HL-60 (cell line): ENCODE measurements at regions not wholly inside any gene's neighbourhood (a gene's known extent, or its start where the extent isn't known, plus 50 kb on each side); places are given as distances from the start of the nearest gene placed in this dataset.

Experiments used
- DNase-seq, 2 experiments: peaks; one replicate each; pipeline ENCODE4 v3.0.0-alpha.2; 2010 to 2020; ENCODE audit warnings: low read depth in 1 of 2, low spot score in 1 of 2
- H3K27ac ChIP-seq: fragments of 250-450 bp; sonication (Bioruptor Pico); replicated peaks from 2 replicates; pipeline ENCODE4 v1.5.1; 2020; ENCODE audit warnings: mild to moderate bottlenecking, moderate library complexity
- H3K27me3 ChIP-seq: fragments of 250-450 bp; sonication (Bioruptor Pico); 2 replicates; pipeline ENCODE4 v1.5.1; 2021; ENCODE audit warnings: mild to moderate bottlenecking, moderate library complexity; ENCODE audit not compliant: insufficient read depth, poor library complexity, severe bottlenecking
- H3K4me3 ChIP-seq: replicated peaks from 2 replicates; pipeline ENCODE4 v1.5.1; 2011; ENCODE audit warnings: mild to moderate bottlenecking, control low read depth, low read length; ENCODE audit not compliant: insufficient read depth
- GABPA ChIP-seq: IDR thresholded peaks from 2 replicates; pipeline ENCODE4 v1.6.1; 2012; ENCODE audit warnings: low read depth
- POLR2AphosphoS5 ChIP-seq: IDR thresholded peaks from 2 replicates; pipeline ENCODE4 v1.6.1; 2012; ENCODE audit warnings: low read depth
- SPI1 ChIP-seq: IDR thresholded peaks from 2 replicates; pipeline ENCODE4 v1.6.1; 2012; ENCODE audit warnings: low read depth, mild to moderate bottlenecking, borderline replicate concordance
- TF ChIP-seq, protein P1 (sequence below): IDR thresholded peaks from one replicate; pipeline ENCODE4 v1.5.1; 2011; ENCODE audit warnings: low read length, control low read depth, inconsistent platforms; ENCODE audit not compliant: insufficient read depth
- TF ChIP-seq, protein P2 (sequence below): IDR thresholded peaks from 2 replicates; pipeline ENCODE4 v1.6.1; 2012; ENCODE audit warnings: low read depth; ENCODE audit not compliant: insufficient replicate concordance

DNA sequence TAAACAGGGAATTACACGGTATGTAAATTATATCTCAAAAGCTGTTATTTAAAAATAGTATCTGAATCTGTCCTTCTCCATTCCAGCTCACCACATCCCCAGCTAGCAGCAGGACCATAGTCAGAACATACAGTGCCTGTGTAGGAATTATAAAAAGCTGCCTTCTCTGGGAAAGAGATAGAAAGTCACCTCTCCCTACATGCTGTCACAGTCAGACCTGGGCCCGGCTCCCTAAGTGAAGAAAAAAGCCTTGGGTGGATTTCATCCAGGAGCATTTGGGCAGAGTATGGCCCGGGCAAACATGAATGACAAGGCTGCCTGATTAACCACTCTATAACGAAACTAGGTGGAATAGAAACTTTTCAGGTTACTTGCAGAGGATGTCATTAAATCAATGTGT lies 144.1 kb downstream of the CNTN3 start:
- no peak overlapping the region for H3K27ac ChIP-seq
- DNase-seq = no peak
- no peak overlapping the region for H3K4me3 ChIP-seq
- TF ChIP-seq POLR2AphosphoS5 (no peak), SPI1 (no peak), GABPA (no peak)
- TF ChIP-seq, protein P1, sequence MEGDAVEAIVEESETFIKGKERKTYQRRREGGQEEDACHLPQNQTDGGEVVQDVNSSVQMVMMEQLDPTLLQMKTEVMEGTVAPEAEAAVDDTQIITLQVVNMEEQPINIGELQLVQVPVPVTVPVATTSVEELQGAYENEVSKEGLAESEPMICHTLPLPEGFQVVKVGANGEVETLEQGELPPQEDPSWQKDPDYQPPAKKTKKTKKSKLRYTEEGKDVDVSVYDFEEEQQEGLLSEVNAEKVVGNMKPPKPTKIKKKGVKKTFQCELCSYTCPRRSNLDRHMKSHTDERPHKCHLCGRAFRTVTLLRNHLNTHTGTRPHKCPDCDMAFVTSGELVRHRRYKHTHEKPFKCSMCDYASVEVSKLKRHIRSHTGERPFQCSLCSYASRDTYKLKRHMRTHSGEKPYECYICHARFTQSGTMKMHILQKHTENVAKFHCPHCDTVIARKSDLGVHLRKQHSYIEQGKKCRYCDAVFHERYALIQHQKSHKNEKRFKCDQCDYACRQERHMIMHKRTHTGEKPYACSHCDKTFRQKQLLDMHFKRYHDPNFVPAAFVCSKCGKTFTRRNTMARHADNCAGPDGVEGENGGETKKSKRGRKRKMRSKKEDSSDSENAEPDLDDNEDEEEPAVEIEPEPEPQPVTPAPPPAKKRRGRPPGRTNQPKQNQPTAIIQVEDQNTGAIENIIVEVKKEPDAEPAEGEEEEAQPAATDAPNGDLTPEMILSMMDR = no peak
- TF ChIP-seq, protein P2, sequence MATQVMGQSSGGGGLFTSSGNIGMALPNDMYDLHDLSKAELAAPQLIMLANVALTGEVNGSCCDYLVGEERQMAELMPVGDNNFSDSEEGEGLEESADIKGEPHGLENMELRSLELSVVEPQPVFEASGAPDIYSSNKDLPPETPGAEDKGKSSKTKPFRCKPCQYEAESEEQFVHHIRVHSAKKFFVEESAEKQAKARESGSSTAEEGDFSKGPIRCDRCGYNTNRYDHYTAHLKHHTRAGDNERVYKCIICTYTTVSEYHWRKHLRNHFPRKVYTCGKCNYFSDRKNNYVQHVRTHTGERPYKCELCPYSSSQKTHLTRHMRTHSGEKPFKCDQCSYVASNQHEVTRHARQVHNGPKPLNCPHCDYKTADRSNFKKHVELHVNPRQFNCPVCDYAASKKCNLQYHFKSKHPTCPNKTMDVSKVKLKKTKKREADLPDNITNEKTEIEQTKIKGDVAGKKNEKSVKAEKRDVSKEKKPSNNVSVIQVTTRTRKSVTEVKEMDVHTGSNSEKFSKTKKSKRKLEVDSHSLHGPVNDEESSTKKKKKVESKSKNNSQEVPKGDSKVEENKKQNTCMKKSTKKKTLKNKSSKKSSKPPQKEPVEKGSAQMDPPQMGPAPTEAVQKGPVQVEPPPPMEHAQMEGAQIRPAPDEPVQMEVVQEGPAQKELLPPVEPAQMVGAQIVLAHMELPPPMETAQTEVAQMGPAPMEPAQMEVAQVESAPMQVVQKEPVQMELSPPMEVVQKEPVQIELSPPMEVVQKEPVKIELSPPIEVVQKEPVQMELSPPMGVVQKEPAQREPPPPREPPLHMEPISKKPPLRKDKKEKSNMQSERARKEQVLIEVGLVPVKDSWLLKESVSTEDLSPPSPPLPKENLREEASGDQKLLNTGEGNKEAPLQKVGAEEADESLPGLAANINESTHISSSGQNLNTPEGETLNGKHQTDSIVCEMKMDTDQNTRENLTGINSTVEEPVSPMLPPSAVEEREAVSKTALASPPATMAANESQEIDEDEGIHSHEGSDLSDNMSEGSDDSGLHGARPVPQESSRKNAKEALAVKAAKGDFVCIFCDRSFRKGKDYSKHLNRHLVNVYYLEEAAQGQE = no peak
- no peaks in the 10 kb centered on the region for H3K27me3 ChIP-seq

DNA sequence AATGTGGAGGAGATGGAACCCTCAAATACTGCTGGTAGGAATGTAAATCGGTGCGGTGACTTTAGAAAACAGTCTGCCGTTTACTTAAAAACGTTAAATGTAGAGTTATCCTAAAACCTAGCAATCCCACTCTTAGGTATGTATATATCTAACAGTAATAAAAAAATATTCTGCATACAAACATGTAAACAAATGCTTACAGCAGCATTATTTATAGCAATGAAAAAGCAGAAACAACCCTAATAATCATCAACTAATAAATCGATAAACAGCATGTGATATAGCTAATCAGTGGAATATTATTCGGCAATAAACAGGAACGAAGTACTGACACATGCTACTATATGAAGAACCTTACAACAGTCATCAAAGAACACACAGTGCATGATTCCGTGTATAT lies 144.7 kb downstream of the CNTN3 start:
- TF ChIP-seq, protein P1 = no peak
- TF ChIP-seq GABPA = no peak
- no peak for TF ChIP-seq SPI1
- TF ChIP-seq, protein P2 = no peak
- TF ChIP-seq POLR2AphosphoS5 = no peak
- no peak for DNase-seq
- Histone ChIP-seq H3K27ac (no peak overlapping the region), H3K27me3 (no peaks in the 10 kb centered on the region), H3K4me3 (no peak overlapping the region)

DNA sequence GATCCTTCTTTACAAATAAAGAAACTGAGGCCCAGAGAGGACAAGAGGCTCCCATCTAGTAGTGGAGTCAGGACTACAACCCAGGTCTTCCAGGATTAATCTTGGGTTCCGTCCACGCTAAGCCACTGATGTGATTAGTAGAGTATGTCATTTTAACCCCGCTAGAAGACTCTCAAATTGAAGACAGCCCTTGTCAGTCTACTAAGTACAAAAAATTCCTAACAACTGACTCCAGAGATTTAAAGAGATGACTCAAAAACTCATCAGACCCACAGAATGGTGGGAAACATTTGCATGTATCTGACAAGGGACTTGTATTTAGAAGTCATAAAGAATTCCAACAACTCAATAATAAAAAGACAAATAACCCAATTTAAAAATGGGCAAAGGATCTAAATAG lies 145.3 kb downstream of the CNTN3 start:
- Histone ChIP-seq H3K4me3 (no peak overlapping the region), H3K27me3 (no peaks in the 10 kb centered on the region), H3K27ac (no peak overlapping the region)
- TF ChIP-seq SPI1 (no peak), POLR2AphosphoS5 (no peak), GABPA (no peak)
- TF ChIP-seq, protein P1 = no peak
- TF ChIP-seq, protein P2 = no peak
- no peak for DNase-seq
